Thyroid gland (tissue), 4 donors: ENCODE measurements at regions not wholly inside any gene's neighbourhood (a gene's known extent, or its start where the extent isn't known, plus 50 kb on each side); places are given as distances from the start of the nearest gene placed in this dataset.

ENCODE experiments used
- POLR2A ChIP-seq, 2 donors: fragments of 450-650 bp; IDR thresholded peaks; one replicate each; pipeline ENCODE4 v1.6.1; 2017; ENCODE audit warnings: antibody characterized with exemption in 2 of 2, mild to moderate bottlenecking in 2 of 2, moderate library complexity in 1 of 2
- TF ChIP-seq, protein P1 (sequence below), 6 experiments: fragments of 200-600 bp in 3 of 6; fragments of 450-650 bp in 3 of 6; sonication (generic) in 3 of 6; IDR thresholded peaks; one replicate each; pipeline ENCODE4 v1.5.1; 2016 to 2019; ENCODE audit warnings: antibody characterized with exemption in 6 of 6, mild to moderate bottlenecking in 2 of 6, inconsistent platforms in 1 of 6, moderate library complexity in 1 of 6

DNA sequence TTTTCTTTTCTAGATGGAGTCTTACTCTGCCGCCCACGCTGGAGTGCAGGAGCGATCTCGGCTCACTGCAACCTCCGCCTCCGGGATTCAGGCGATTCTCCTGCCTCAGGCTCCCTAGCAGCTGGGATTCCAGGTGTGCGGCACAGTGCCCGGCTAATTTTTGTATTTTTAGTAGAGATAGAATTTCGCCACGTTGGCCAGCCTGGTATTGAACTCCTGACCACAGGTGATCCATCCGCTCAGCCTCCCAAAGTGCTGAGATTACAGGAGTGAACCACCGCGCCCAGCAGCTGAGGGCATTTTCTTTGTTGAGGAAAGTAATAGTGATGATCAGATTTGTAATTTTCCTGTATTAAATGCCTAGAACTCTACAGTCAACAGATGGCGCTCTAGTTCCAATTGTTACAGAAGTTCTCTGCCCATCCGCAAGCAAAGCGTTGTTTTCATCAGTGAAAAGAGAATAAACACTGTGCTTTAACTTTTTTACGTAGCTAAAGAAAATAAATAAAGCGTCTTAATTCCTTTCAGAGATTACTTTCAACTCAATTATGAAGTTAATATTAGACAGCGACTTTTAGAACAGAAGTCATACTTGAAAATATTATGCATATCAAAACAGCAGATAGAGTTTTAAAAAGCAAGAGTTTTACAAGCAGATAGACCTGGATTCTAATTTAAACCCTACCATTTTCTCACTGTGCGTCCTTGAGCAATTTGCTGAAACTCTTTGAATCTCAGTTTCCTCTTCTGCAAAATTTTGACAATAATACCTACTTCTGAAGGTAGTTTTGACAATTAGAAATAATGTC, 335.1 kb downstream of the DUSP6 start:
- TF ChIP-seq, protein P1, sequence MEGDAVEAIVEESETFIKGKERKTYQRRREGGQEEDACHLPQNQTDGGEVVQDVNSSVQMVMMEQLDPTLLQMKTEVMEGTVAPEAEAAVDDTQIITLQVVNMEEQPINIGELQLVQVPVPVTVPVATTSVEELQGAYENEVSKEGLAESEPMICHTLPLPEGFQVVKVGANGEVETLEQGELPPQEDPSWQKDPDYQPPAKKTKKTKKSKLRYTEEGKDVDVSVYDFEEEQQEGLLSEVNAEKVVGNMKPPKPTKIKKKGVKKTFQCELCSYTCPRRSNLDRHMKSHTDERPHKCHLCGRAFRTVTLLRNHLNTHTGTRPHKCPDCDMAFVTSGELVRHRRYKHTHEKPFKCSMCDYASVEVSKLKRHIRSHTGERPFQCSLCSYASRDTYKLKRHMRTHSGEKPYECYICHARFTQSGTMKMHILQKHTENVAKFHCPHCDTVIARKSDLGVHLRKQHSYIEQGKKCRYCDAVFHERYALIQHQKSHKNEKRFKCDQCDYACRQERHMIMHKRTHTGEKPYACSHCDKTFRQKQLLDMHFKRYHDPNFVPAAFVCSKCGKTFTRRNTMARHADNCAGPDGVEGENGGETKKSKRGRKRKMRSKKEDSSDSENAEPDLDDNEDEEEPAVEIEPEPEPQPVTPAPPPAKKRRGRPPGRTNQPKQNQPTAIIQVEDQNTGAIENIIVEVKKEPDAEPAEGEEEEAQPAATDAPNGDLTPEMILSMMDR (IDR thresholded peaks at IDR 0.05), result peak; percentile 30 to 71 (median 54)
- no peak for TF ChIP-seq POLR2A (IDR thresholded peaks at IDR 0.05)
